Loucy (cell line): ENCODE measurements at regions not wholly inside any gene's neighbourhood (a gene's known extent, or its start where the extent isn't known, plus 50 kb on each side); places are given as distances from the start of the nearest gene placed in this dataset.
"Not testable (repeated sequence)": the region's sequence is repeated elsewhere in the genome, so short reads cannot be mapped to it uniquely, and the experiment has no call there.

ENCODE experiments used
- H2AFZ ChIP-seq: fragments of 200-600 bp; sonication (generic); 2 replicates; pipeline ENCODE4 v1.6.0; 2016; ENCODE audit warnings: antibody characterized with exemption, mild to moderate bottlenecking, low read length, moderate library complexity
- H3F3A ChIP-seq: fragments of 200-600 bp; 2 replicates; pipeline ENCODE4 v1.6.0; 2016; ENCODE audit warnings: antibody characterized with exemption, low read depth, mild to moderate bottlenecking
- H3K27me3 ChIP-seq: fragments of 200-600 bp; sonication (generic); 2 replicates; pipeline ENCODE4 v1.6.1; 2014; ENCODE audit warnings: low read length, mild to moderate bottlenecking; ENCODE audit not compliant: insufficient read depth, poor library complexity, severe bottlenecking
- H3K36me3 ChIP-seq: fragments of 200-600 bp; sonication (generic); 2 replicates; pipeline ENCODE4 v1.6.1; 2016; ENCODE audit warnings: low read length; ENCODE audit not compliant: insufficient read depth
- H3K4me1 ChIP-seq: fragments of 200-600 bp; sonication (generic); 2 replicates; pipeline ENCODE4 v1.5.1; 2014; ENCODE audit warnings: low read length, mild to moderate bottlenecking; ENCODE audit not compliant: insufficient read depth, poor library complexity, severe bottlenecking
- H3K4me2 ChIP-seq: fragments of 200-600 bp; sonication (generic); 2 replicates; pipeline ENCODE4 v1.6.0; 2014; ENCODE audit warnings: antibody characterized with exemption, low read length, low read depth, mild to moderate bottlenecking; ENCODE audit not compliant: poor library complexity, severe bottlenecking
- H3K4me3 ChIP-seq: fragments of 200-600 bp; sonication (generic); 2 replicates; pipeline ENCODE4 v1.5.1; 2014; ENCODE audit warnings: low read length, mild to moderate bottlenecking, mixed read lengths; ENCODE audit not compliant: poor library complexity, severe bottlenecking
- H3K79me2 ChIP-seq: fragments of 200-600 bp; sonication (generic); 2 replicates; pipeline ENCODE4 v1.6.1; 2014; ENCODE audit warnings: low read length; ENCODE audit not compliant: insufficient read depth
- H3K9ac ChIP-seq: fragments of 200-600 bp; sonication (generic); 2 replicates; pipeline ENCODE4 v1.6.0; 2014; ENCODE audit warnings: mild to moderate bottlenecking, low read depth, low read length, moderate library complexity; ENCODE audit not compliant: poor library complexity, severe bottlenecking
- H3K9me2 ChIP-seq: fragments of 200-600 bp; sonication (generic); replicated peaks from 2 replicates; pipeline ENCODE4 v1.6.1; 2016; ENCODE audit warnings: low read depth, low read length, mixed read lengths
- H3K9me3 ChIP-seq: fragments of 200-600 bp; sonication (generic); 2 replicates; pipeline ENCODE4 v1.6.1; 2014; ENCODE audit warnings: mild to moderate bottlenecking, antibody characterized with exemption, low read length, low read depth; ENCODE audit not compliant: insufficient read depth
- H4K20me1 ChIP-seq: fragments of 200-600 bp; sonication (generic); 2 replicates; pipeline ENCODE4 v1.6.0; 2014; ENCODE audit warnings: antibody characterized with exemption, low read length, mild to moderate bottlenecking; ENCODE audit not compliant: insufficient read depth, poor library complexity, severe bottlenecking
- CTCF ChIP-seq: fragments of 200-600 bp; sonication (generic); conservative IDR thresholded peaks from 2 replicates; pipeline ENCODE4 v1.5.1; 2014; ENCODE audit warnings: mild to moderate bottlenecking, antibody characterized with exemption, low read length
- EZH2phosphoT487 ChIP-seq: fragments of 200-600 bp; IDR thresholded peaks from 2 replicates; pipeline ENCODE4 v1.6.1; 2018; ENCODE audit warnings: antibody characterized with exemption, mild to moderate bottlenecking, moderate library complexity, borderline replicate concordance

DNA sequence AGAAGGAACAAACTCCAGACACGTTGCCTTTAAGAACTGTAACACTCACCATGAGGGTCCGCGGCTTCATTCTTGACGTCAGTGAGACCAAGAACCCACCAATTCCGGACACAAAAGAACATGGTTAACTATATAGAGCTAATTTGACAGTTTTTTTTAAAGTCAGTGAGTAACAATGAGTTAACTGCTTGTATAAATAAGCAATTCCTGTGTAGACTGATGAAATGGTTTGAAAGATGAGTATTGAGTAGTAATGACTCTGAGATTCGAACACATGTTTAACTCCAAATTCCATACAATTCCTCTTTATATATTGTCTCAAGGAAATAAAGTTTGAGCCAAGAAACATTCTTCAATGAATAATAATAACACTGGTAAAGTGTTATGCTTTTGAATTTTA, 478.0 kb downstream of the MMUT start:
- Histone ChIP-seq H3K4me1 (no peaks in the 10 kb centered on the region), H3K4me2 (no peak overlapping the region), H3K36me3 (no peaks in the 10 kb centered on the region), H3K4me3 (no peak overlapping the region), H3K27me3 (no peaks in the 10 kb centered on the region), H3K9me2 (no peaks in the 10 kb centered on the region), H3K9me3 (peaks cover 4% of the 10 kb centered on the region; the same call in 1 of the 2 replicates), H4K20me1 (no peaks in the 10 kb centered on the region), H3K79me2 (no peaks in the 10 kb centered on the region), H2AFZ (no peak overlapping the region), H3K9ac (no peak overlapping the region), H3F3A (no peaks in the 10 kb centered on the region)
- TF ChIP-seq EZH2phosphoT487 (no peak), CTCF (no peak)

DNA sequence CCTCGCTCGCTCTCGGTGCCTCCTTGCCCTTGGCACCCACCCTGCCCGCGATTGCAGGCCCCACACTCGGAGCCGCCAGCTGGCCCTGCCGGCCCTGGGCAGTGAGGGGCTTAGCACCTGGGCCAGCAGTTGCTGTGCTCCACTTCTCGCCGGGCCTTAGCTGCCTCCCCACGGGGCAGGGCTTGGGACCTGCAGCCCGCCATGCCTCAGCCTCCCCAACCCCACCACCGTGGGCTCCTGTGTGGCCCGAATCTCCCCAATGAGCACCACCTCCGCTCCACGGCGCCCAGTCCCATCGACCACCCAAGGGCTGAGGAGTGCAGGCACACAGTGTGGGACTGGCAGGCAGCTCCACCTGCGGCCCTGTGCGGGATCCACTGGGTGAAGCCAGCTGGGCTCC, 479.1 kb downstream of the MMUT start:
- not testable (repeated sequence) for H3K27me3 ChIP-seq, H3K79me2 ChIP-seq, H4K20me1 ChIP-seq, H3K9me3 ChIP-seq, H2AFZ ChIP-seq, H3K9me2 ChIP-seq, H3F3A ChIP-seq, H3K36me3 ChIP-seq, H3K9ac ChIP-seq, H3K4me2 ChIP-seq, H3K4me3 ChIP-seq, H3K4me1 ChIP-seq

DNA sequence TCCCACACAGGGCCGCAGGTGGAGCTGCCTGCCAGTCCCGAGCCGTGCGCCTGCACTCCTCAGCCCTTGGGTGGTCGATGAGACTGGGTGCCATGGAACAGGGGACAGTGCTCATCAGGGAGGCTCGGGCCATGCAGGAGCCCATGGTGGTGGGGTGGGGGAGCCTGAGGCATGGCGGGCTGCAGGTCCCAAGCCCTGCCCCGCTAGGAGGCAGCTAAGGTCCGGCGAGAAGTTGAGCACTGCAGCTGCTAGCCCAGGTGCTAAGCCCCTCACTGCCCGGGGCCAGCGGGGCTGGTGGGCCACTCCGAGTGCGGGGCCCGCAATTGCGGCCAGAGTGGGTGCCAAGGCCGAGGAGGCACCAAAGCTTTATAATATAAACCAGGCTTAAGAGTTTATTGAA, 479.7 kb downstream of the MMUT start:
- H3F3A ChIP-seq: no peaks in the 10 kb centered on the region
- H3K4me2 ChIP-seq: no peak overlapping the region
- no peaks in the 10 kb centered on the region for H3K79me2 ChIP-seq
- no peaks in the 10 kb centered on the region for H3K9me2 ChIP-seq
- H3K4me3 ChIP-seq: no peak overlapping the region
- TF ChIP-seq CTCF (no peak), EZH2phosphoT487 (no peak)
- no peaks in the 10 kb centered on the region for H4K20me1 ChIP-seq
- H3K36me3 ChIP-seq: no peaks in the 10 kb centered on the region
- no peak overlapping the region for H2AFZ ChIP-seq
- no peaks in the 10 kb centered on the region for H3K9me3 ChIP-seq
- no peaks in the 10 kb centered on the region for H3K4me1 ChIP-seq
- H3K9ac ChIP-seq: no peak overlapping the region
- H3K27me3 ChIP-seq: no peaks in the 10 kb centered on the region

- H3K4me1 ChIP-seq: no peaks in the 10 kb centered on the region
- no peak overlapping the region for H3K4me3 ChIP-seq
- no peaks in the 10 kb centered on the region for H4K20me1 ChIP-seq
- no peak overlapping the region for H3K4me2 ChIP-seq
- no peak overlapping the region for H3K9ac ChIP-seq
- no peaks in the 10 kb centered on the region for H3K9me2 ChIP-seq
- H3K36me3 ChIP-seq: no peaks in the 10 kb centered on the region
- no peaks in the 10 kb centered on the region for H3K79me2 ChIP-seq
- no peak overlapping the region for H2AFZ ChIP-seq
- no peak for TF ChIP-seq EZH2phosphoT487
- no peak for TF ChIP-seq CTCF
- H3K9me3 ChIP-seq: no peaks in the 10 kb centered on the region
- H3F3A ChIP-seq: no peaks in the 10 kb centered on the region
- no peaks in the 10 kb centered on the region for H3K27me3 ChIP-seq
Observed at GRCh38 chr6:48979806-48980205, 483.2 kb downstream of the MMUT start.
